HG02840 (cell line): ENCODE measurements at regions not wholly inside any gene's neighbourhood (a gene's known extent, or its start where the extent isn't known, plus 50 kb on each side); places are given as distances from the start of the nearest gene placed in this dataset.
"Not testable (repeated sequence)": the region's sequence is repeated elsewhere in the genome, so short reads cannot be mapped to it uniquely, and the experiment has no call there.

Experiments used
- ATAC-seq: cut with Tn5 transposase; IDR thresholded peaks from one replicate; pipeline ENCODE4 v1.9.1; 2021; ENCODE audit warnings: mild to moderate bottlenecking, moderate library complexity, moderate number of reproducible peaks; ENCODE audit not compliant: unreplicated experiment, low FRiP score

DNA sequence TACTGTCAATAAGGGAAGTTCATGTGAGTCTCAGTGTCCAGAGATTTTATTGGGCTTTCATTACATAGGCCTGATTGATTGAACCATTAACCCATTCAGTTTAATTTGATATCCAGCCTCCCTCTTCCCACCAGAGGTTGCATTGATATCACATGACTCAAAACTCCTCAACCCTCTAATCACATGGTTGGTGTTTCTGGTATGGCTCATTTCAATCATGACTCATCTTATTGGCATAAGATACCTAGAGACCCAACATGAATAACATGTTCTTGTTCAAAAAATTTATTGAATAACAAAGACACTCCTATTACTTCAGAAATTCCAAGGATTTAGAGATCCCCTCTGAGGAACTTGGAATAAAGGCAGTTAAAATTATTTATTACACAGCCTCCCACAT, 982.2 kb downstream of the TLE1 start:
- no peak for ATAC-seq

DNA sequence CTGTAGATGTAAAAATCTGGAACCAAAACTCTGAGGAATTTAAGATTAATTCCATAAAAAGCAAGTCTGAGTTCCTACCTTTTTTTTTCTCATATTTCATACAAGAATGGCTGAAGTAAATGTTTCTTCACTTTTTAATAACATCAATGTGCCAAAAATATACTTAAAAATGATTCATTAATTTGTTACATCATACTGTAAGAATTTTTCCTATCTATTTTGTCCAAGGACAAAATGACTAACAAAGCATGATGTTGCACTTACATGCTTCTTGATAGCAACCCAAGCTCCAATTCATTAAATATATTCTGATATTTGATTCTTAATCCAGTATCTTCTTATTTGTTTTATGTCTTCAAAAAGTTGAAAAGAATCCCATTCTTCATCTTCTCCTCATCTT, 988.3 kb downstream of the TLE1 start:
- no peak for ATAC-seq

DNA sequence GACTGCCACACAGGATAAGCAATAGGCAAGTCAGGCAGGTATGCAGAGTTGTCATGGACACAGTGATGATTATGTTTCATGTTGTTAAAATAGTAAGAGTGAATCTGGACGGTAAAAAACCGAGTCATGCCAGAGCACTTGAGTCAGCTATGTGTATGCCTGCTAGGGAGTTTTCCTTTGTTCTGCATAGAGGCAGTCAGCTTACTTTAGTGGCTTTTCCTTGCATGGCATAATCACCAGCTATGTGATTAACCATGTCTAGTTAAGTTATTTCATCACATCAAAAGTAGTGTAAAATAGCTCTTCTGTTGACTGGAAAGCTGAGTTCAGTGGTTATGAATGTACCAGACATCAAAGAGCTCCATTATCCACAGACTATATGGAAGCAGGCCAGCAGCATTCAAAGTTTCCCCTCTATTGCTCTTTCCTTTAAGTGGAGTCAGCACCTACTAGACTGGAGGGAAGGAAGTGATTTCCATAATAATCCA, 989.8 kb downstream of the TLE1 start:
- ATAC-seq = no peak

DNA sequence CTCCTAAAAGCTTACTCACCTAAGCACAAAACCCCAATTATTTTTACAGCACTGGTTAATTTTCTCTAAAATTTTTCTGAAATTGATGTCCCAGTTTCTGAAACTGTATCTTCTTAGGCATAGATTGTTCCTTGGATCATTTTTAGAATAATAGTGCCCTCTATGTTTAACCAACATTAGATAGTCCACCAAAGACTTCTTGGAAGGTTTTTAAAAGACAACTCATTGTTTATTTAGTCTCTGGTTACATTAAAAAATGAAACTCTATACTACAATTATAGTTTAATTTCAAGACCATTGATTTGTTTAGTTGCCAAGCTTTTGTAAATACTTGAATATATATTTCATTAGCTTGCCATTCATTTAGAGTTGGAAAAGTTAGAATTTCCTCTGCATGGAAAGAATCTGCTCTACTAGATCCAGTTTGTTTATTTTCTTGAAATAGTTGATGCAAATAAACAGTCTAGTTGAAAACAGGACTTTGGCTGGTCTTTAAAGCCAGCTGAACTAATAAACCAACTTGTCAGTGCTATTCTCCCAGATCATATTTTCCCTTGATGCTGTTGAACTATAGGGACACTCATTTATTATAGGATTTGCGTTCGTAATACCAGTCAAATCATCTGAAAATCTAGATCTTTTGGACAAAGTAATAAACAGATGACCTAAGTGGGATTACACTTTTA, 990.5 kb downstream of the TLE1 start:
- ATAC-seq = no peak

DNA sequence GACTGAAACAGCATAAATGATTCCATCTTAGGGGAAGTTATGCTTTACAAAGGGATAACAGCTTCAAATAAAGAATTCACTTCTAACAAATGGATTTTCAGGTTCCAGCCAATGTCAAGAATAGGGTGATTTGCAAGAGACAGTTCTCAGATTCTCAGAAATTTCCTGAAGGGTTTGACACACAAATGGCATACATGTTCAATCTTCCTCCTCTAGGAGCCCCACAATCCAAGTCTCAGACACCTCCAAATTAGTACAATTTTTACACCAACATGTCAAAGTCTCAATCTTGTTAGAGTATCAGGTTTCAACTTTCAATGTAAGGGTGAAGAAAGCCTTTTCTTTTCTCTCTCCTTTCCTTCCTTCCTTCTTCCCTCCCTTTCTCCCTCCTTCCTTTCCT, 996.6 kb downstream of the TLE1 start:
- no peak for ATAC-seq

DNA sequence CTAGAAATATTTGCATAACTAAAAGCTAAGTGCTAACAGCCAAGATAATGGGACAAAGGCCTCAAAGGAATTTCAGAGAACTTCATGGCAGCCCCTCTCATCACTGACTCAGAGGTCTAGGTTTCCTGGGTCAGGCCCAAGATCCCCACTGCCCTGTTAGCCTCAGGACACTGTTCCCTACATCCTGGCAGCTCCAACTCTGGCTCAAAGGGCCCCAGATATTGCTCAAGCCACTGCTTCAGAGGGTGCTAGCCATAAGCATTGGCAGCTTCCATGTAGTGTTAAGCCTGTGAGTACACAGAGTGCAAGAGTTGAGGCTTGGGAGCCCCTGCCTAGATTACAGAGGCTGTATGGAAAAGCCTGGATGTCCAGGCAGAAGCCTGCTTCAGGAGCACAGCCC, 998.1 kb downstream of the TLE1 start:
- ATAC-seq = no peak

DNA sequence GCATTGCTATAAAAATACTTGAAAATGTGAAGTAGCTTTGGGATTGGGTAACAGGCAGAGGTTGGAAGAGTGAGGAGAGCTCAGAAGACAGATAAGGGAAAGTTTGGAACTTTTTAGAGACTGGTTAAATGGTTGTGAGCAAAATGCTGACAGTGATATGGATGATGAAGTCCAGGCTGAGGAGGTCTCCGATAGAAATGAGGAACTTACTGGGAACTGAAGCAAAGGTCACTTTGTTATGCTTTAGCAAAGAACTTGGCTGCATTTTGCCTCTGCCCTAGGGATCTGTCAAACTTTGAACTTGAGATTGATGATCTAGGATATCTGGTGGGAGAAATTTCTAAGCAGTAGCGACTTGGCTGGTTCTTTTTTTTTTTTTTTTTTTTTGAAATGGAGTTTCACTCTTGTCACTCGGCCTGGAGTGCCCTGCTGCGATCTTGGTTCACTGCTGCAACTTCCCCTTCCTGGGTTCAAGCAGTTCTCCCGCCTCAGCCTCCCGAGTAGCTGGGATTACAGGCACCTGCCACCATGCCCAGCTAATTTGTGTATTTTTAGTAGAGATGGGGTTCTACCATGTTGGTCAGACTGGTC, 998.9 kb downstream of the TLE1 start:
- ATAC-seq = no peak

DNA sequence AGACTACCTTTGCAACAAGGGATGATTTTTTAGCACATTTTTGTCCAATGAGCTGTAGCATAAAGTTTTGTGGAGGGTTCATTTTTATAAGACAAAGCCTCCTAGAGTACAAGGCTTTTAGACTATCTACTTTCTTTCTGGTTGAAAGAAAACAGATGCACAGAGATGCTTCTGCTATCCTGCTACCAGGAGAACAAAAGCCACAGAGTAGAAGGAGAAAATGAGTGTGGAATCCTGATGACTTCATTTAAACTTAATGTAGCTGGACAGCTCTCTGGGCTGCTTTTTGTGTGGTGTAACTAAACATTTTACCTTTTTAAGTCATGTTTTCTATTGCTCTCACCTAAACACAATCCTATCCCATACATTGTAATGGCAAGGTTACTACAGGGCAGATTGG, 1009.4 kb downstream of the TLE1 start:
- ATAC-seq = no peak

DNA sequence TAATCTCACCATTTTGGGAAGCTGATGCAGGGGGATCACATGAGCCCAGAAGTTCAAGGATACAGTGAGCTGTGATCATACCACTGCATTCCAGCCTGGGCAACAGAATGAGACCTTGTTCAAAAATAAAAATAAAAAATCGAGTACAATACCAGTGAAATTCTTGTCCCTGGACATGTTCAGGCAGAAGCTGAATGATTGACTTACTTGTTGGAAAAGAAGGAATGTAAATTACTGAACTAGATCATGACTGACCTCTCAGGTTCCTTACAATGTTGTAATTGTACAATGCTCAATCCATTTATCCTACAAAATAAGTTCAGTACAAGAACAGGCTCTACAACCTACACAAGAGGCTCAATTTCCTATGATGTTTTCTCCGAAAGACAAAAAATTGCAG, 1010.4 kb downstream of the TLE1 start:
- no peak for ATAC-seq

DNA sequence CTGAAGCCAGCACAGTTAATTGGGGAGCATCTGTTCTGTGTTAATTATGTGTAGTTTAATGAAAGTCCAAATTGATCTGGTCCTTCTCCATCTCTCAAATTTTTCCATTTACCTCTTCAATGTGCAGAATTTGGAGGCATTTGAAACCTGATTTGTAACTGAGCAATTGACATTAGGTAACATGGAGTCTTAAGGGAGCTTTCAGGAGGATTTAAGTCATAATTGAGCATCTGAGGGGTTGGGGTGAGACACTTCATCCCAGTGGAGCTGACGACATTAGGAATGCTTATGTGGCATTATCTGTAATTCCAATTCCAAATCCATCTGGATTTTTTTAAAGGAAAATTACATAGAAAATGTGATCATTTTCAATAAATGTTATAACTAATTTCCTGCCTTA, 1015.9 kb downstream of the TLE1 start:
- ATAC-seq = no peak

DNA sequence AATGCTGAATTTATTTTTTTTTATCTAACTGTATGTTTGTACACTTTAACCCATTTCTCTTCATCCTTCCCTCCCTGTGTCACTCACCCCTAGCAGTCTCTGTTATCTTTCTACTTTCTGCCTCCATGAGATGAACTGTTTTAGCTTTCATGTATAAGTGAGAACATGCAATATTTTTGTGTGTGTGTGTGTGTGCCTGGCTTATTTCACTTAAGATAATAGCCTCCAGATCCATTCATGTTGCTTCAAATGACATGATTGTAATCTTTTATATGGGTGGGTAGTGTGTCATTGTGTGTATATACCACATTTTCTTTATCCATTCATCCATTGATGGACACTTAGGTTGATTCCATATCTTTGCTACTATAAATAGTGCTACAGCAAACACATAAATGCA, 1023.9 kb downstream of the TLE1 start:
- ATAC-seq = no peak

DNA sequence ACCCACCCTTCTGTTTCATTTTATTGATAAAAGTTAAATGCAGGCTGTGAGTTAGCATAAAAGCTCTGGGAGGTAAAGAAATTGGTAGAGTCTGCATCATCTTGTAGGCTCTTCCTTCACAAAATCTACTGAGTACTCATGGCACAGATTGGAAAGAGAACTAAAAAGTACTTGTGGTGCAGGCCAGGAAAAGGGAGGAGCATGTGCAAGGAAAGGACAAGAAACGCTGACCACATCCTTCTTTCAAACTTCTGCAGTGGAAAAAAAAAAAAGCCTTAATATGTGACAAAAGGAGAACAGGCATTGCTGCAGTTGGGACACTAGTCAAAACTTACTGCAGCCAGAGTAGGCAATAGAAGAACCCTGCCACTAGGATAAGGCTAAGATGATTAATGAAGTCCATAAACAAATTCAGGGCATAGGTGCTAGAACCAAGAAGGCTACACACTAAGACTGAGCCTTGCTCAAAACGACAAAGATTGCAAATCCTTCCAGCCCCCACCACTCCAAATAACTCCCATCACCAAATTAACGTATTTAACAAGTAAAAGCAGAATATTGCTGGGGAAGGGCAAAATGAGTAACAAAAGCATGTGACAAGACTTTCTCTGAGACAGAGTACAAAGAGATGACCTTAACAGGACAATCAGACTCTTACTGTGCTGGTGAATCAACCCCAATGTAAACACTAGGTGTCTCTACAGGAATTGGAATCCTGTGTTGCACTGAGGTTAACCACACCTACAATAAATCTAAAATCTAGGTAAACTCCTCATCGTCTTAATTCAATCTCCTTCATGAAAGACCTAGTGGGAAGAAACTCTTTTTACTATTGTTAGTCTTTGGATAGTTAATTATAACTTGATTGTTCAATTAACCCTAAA, 1024.8 kb downstream of the TLE1 start:
- no peak for ATAC-seq

DNA sequence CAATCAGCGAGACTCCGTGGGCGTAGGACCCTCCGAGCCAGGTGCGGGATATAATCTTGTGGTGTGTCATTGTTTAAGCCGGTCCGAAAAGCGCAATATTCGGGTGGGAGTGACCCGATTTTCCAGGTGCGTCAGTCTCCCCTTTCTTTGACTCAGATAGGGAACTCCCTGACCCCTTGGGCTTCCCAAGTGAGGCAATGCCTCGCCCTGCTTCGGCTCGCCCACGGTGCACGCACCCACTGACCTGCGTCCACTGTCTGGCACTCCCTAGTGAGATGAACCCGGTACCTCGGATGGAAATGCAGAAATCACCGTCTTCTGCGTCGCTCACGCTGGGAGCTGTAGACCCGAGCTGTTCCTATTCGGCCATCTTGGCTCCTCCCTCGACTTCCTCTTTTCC, 1029.6 kb downstream of the TLE1 start:
- not testable (repeated sequence) for ATAC-seq

DNA sequence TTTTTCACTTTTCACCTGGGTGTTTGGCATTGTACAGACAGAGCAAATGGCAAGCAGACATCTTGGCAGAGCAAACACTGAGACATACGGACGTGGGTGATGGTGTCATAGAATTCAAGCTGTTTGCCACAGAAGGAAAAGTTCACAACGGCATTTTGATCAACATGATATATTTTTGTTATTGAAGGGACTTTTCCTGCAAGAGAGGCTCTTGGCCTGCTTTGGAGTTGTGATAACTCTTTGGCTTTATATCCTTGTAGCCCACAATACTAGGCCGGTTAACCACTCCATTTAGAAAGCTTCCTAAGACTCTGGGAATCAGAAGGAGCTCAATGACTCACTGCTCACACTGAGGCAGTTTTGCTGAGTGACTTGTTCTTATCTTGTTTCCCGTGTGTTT, 1038.3 kb downstream of the TLE1 start:
- ATAC-seq = no peak

DNA sequence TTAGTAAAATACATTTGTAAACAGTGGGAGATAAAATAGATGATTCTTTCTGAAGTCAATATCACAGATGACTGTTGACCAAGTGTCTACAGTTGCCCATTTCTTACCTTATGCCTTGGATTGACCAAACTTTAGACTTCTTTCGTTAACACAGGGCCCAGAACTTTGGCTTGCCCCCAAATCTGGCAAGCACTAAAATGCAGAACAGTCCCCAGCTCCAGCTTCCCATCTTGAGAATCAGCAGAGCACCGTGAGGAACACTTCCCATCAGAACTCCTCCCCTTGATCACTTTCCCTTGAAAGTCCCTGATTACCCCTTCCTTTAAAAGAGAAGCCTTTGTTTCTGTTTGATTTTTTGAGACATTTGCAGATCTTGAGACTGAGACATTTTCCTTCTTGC, 1039.9 kb downstream of the TLE1 start:
- no peak for ATAC-seq

DNA sequence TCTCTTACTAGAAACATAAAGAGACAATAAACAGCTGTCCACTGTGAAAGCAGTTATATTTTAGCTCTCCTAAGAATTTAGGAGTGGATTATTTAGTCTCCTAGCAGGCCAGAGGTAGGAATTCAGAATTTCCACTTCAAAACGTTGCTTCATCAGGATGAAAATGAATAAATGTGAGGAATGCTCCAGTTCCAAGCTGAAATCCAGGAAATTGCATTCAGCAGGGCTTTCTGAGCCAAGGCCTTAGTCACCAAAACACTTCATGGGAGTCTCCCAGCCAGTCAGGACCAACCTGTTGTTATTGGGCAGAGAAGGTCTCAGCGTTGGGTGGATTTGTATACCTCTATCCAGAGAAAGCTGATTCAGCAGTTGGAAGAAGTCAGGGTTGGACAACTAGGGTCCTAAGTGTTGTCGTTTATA, 1040.3 kb downstream of the TLE1 start:
- no peak for ATAC-seq

DNA sequence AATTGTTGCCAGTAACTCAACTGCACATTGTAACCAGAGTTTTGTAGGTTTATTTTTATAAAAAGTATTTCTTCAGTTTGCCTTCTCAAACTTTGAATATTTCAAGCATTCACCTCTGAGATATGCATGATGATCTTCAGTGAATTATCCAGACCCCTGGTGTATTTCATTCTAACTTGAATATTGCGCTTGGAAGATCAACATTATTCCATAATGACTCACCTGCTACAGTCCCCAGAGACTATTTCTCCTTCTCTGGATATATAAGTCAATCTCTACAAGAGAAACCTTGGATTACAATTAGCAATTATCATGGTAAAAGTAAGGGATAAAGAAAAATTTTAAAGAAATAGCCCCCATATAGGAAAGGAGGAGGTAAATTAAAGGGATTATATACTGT, 1041.0 kb downstream of the TLE1 start:
- no peak for ATAC-seq

DNA sequence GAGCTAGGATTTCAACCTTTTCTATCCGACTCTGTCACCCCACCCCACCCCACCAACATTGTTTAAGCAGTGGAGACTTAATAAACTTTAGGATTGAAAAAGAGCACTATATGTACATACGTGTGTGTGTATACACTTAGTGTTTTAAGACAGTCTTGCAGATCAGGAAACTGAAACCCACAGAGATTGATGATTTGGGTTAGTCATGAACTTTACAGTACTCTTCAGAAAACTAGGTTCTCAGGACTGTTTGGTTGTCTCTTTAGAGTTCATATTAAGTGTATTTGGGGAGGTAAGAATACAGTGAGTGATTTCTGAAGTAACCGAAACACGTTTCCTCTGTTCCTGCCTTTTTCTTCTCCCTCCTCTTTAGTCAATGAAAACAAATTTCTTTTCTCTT, 1043.1 kb downstream of the TLE1 start:
- no peak for ATAC-seq

DNA sequence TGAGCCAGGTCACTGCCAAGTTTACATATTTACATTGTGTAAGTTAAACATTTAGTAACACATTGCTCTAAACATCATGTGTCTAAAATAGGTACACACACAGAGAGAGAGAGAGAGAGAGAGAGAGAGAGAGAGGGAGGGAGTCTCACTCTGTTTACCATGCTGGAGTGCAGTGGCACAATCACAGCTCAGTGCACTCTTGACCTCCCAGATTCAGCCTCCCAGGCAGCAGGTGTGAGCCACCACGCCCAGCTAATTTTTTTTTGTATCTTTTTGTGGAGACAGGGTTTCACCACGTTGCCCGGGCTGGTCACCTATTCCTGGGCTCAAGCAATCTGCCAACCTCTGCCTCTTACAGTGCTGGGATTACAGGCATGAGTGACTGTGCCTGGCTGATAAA, 1045.3 kb downstream of the TLE1 start:
- no peak for ATAC-seq

DNA sequence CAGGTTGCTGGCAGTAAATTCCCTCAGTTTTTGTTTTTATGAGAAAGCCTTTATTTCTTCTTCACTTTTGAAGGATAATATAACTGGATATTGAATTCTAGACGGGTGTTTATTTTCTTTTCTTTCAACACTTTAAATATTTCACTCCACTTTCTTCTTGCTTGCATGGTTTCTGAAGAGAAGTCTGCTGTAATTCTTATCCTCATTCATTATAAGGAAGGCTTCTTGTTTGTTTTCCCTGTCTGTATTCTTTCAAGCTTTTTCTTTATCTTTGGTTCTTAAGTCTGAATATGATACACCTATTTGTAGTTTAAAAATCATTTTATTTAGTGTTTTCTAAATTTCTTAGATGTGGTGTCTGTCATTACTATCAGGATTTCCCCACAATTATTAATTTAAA, 1054.3 kb downstream of the TLE1 start:
- no peak for ATAC-seq

DNA sequence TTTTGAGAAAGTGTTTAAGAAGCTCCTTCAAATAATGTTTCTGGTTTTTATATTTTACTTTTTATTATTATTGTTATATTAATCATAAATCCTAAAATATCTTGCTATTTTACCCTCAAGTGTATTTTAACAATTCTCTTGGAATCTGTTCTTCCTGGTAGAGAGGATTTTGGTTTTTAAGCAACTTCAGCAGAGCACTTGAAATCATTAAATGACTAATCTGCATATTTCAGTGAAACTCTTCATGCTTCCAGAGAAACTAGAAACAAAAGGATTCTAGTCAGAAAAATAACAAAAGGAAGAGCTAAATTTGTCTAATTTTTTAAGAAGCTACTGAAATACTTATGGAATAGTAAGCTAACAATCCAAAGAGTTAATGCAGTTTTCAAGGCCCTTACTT, 1057.3 kb downstream of the TLE1 start:
- no peak for ATAC-seq

DNA sequence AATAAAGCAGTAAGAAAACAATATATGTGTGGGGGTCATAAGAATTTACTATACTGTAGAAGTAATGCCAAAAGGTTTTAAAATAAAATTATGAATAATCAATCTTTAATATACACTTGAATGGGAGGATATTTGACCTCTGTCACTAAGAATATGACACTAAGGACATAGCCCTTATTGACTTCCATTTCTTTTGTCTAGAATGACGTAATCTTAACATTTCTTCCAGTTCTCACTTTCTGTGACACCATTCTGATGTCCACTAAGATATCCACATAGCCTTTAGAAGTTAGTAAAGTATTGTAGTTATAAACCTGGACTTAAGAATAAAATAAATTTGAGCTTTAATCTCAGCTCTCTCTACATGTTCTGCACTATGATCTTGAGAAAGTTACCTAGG, 1050.7 kb downstream of the TLE4 start:
- ATAC-seq = no peak
